GM12891 (cell line): ENCODE measurements at regions not wholly inside any gene's neighbourhood (a gene's known extent, or its start where the extent isn't known, plus 50 kb on each side); places are given as distances from the start of the nearest gene placed in this dataset.

Experiments used
- POLR2A ChIP-seq: IDR thresholded peaks from 2 replicates; pipeline ENCODE4 v1.6.1; 2011; ENCODE audit warnings: low read depth, low read length, control low read depth
- SPI1 ChIP-seq: IDR thresholded peaks from 2 replicates; pipeline ENCODE4 v1.6.1; 2011; ENCODE audit warnings: low read depth, low read length, control low read depth
- TAF1 ChIP-seq: IDR thresholded peaks from 2 replicates; pipeline ENCODE4 v1.6.1; 2011; ENCODE audit warnings: low read depth, low read length, control low read depth

- TF ChIP-seq POLR2A (no peak), TAF1 (no peak), SPI1 (no peak)
Observed at GRCh38 chr13:90738881-90739280, 608.6 kb upstream of the MIR17HG start.
